DOHH2 (cell line): ENCODE measurements at regions not wholly inside any gene's neighbourhood (a gene's known extent, or its start where the extent isn't known, plus 50 kb on each side); places are given as distances from the start of the nearest gene placed in this dataset.
"Not testable (repeated sequence)": the region's sequence is repeated elsewhere in the genome, so short reads cannot be mapped to it uniquely, and the experiment has no call there.

Experiments
- H3F3A ChIP-seq: fragments of 200-600 bp; sonication (generic), shearing (Covaris generic); 2 replicates; pipeline ENCODE4 v1.6.0; 2016; ENCODE audit warnings: antibody characterized with exemption, mild to moderate bottlenecking; ENCODE audit not compliant: control insufficient read depth, insufficient read depth
- H3K27ac ChIP-seq: fragments of 200-600 bp; sonication (generic); 2 replicates; pipeline ENCODE4 v1.5.1; 2014; ENCODE audit warnings: low read depth, mild to moderate bottlenecking, low read length, moderate library complexity
- H3K27me3 ChIP-seq: fragments of 200-600 bp; sonication (generic); 2 replicates; pipeline ENCODE4 v1.6.1; 2014; ENCODE audit warnings: mild to moderate bottlenecking, low read length, mixed read lengths; ENCODE audit not compliant: control insufficient read depth
- H3K36me3 ChIP-seq: fragments of 200-600 bp; sonication (generic); 2 replicates; pipeline ENCODE4 v1.6.1; 2014; ENCODE audit warnings: mild to moderate bottlenecking, low read length, moderate library complexity, mixed read lengths; ENCODE audit not compliant: control insufficient read depth
- H3K4me1 ChIP-seq: fragments of 200-600 bp; sonication (generic); 2 replicates; pipeline ENCODE4 v1.6.1; 2014; ENCODE audit warnings: mild to moderate bottlenecking, low read length, mixed read lengths; ENCODE audit not compliant: control insufficient read depth
- H3K4me2 ChIP-seq: fragments of 200-600 bp; sonication (generic); 2 replicates; pipeline ENCODE4 v1.6.0; 2014; ENCODE audit warnings: mild to moderate bottlenecking, low read length, moderate library complexity
- H3K4me3 ChIP-seq: fragments of 200-600 bp; sonication (generic); 2 replicates; pipeline ENCODE4 v1.5.1; 2014; ENCODE audit warnings: mild to moderate bottlenecking, low read length, mixed read lengths
- H3K79me2 ChIP-seq: fragments of 200-600 bp; sonication (generic); 2 replicates; pipeline ENCODE4 v1.6.1; 2014; ENCODE audit warnings: mild to moderate bottlenecking, low read length, mixed read lengths; ENCODE audit not compliant: control insufficient read depth
- H3K9me2 ChIP-seq: fragments of 200-600 bp; sonication (generic); replicated peaks from 2 replicates; pipeline ENCODE4 v1.6.1; 2014; ENCODE audit warnings: mild to moderate bottlenecking, low read length, mixed read lengths; ENCODE audit not compliant: control insufficient read depth
- H3K9me3 ChIP-seq: fragments of 200-600 bp; sonication (generic); 2 replicates; pipeline ENCODE4 v1.6.1; 2014; ENCODE audit warnings: antibody characterized with exemption, low read length, mixed read lengths; ENCODE audit not compliant: control insufficient read depth, insufficient read depth
- H4K20me1 ChIP-seq: fragments of 200-600 bp; sonication (generic); 2 replicates; pipeline ENCODE4 v1.6.0; 2014; ENCODE audit warnings: low read depth, mild to moderate bottlenecking, antibody characterized with exemption, low read length, moderate library complexity; ENCODE audit not compliant: control insufficient read depth, insufficient read depth
- CTCF ChIP-seq: fragments of 200-600 bp; sonication (generic); IDR thresholded peaks from one replicate; pipeline ENCODE4 v1.5.1; 2014; ENCODE audit warnings: antibody characterized with exemption, mild to moderate bottlenecking, low read depth, low read length; ENCODE audit not compliant: poor library complexity, severe bottlenecking
- EZH2phosphoT487 ChIP-seq: fragments of 200-600 bp; sonication (generic); IDR thresholded peaks from 2 replicates; pipeline ENCODE4 v1.6.1; 2017; ENCODE audit warnings: borderline replicate concordance, mild to moderate bottlenecking, antibody characterized with exemption, low read length, moderate library complexity, mixed read lengths

GRCh38 chr5:63768221-63768620, 194.0 kb downstream of the HTR1A start:
- Histone ChIP-seq H3K36me3 (no peaks in the 10 kb centered on the region), H3K27me3 (no peaks in the 10 kb centered on the region), H3K9me2 (no peaks in the 10 kb centered on the region), H3K9me3 (no peaks in the 10 kb centered on the region), H3K4me3 (no peak overlapping the region), H3K27ac (no peak overlapping the region), H3K79me2 (no peaks in the 10 kb centered on the region), H3K4me1 (peaks cover 9% of the 10 kb centered on the region), H4K20me1 (no peaks in the 10 kb centered on the region), H3F3A (no peaks in the 10 kb centered on the region), H3K4me2 (no peak overlapping the region; the same call in 1 of the 2 replicates)
- TF ChIP-seq CTCF (no peak), EZH2phosphoT487 (no peak)

GRCh38 chr5:63760965-63761364, 201.3 kb downstream of the HTR1A start:
- no peaks in the 10 kb centered on the region for H3K4me1 ChIP-seq
- TF ChIP-seq EZH2phosphoT487, result no peak
- no peak for TF ChIP-seq CTCF
- H3K9me2 ChIP-seq, result no peaks in the 10 kb centered on the region
- no peak overlapping the region for H3K4me2 ChIP-seq
- no peak overlapping the region for H3K27ac ChIP-seq
- no peaks in the 10 kb centered on the region for H3K27me3 ChIP-seq
- H3K9me3 ChIP-seq, result no peaks in the 10 kb centered on the region
- H3K4me3 ChIP-seq, result no peak overlapping the region
- H3K79me2 ChIP-seq, result no peaks in the 10 kb centered on the region
- H3K36me3 ChIP-seq, result no peaks in the 10 kb centered on the region
- no peaks in the 10 kb centered on the region for H3F3A ChIP-seq
- H4K20me1 ChIP-seq, result no peaks in the 10 kb centered on the region

GRCh38 chr5:63743096-63743798, 219.0 kb downstream of the HTR1A start:
- no peak overlapping the region for H3K4me2 ChIP-seq
- no peaks in the 10 kb centered on the region for H3K9me3 ChIP-seq
- no peaks in the 10 kb centered on the region for H3F3A ChIP-seq
- H3K4me3 ChIP-seq, result no peak overlapping the region
- TF ChIP-seq EZH2phosphoT487 (no peak), CTCF (no peak)
- no peaks in the 10 kb centered on the region for H4K20me1 ChIP-seq
- H3K27ac ChIP-seq, result no peak overlapping the region
- H3K4me1 ChIP-seq, result no peaks in the 10 kb centered on the region
- no peaks in the 10 kb centered on the region for H3K79me2 ChIP-seq
- H3K9me2 ChIP-seq, result no peaks in the 10 kb centered on the region
- no peaks in the 10 kb centered on the region for H3K27me3 ChIP-seq
- no peaks in the 10 kb centered on the region for H3K36me3 ChIP-seq

- not testable (repeated sequence) for H3K9me3 ChIP-seq, H3K27ac ChIP-seq, H3K36me3 ChIP-seq
These were observed 229.4 kb downstream of the HTR1A start for GRCh38 chr5:63732880-63733279.

More at GRCh38 chr5:63732880-63733279, 229.4 kb downstream of the HTR1A start:
- not testable (repeated sequence) for H4K20me1 ChIP-seq, H3K9me2 ChIP-seq, H3K4me2 ChIP-seq, H3K79me2 ChIP-seq, H3K4me3 ChIP-seq, H3K4me1 ChIP-seq, H3F3A ChIP-seq, H3K27me3 ChIP-seq
